Lower leg skin (tissue), 3 donors: ENCODE measurements at regions not wholly inside any gene's neighbourhood (a gene's known extent, or its start where the extent isn't known, plus 50 kb on each side); places are given as distances from the start of the nearest gene placed in this dataset.

Experiments
- POLR2A ChIP-seq, 2 donors: fragments of 450-650 bp; IDR thresholded peaks; one replicate each; pipeline ENCODE4 v1.6.1; 2016 to 2017; ENCODE audit warnings: antibody characterized with exemption in 2 of 2, mild to moderate bottlenecking in 1 of 2, moderate library complexity in 1 of 2
- TF ChIP-seq, protein P1 (sequence below), 3 donors: fragments of 450-650 bp; IDR thresholded peaks; one replicate each; pipeline ENCODE4 v1.5.1; 2016; ENCODE audit warnings: antibody characterized with exemption in 3 of 3, mild to moderate bottlenecking in 3 of 3, moderate library complexity in 2 of 3

DNA sequence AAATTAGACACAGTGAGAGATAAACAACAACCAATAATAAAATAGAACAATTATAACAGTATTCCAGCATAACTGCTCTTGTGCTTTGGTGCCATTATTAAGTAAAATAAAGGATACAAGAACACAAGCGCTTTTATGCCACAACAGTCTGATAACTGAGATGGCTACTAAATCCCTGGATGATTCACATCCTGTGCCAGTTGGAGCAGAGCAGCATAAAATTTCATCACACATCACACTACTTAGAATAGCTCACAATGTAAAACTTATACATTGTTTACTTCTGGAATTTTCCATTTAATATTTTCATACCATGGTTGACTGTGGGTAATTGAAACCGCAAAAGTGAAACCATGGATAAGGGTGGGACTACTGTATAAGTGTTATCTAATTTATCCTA lies 399.9 kb upstream of the CNKSR2 start:
- TF ChIP-seq POLR2A (IDR thresholded peaks at IDR 0.05): no peak
- TF ChIP-seq, protein P1, sequence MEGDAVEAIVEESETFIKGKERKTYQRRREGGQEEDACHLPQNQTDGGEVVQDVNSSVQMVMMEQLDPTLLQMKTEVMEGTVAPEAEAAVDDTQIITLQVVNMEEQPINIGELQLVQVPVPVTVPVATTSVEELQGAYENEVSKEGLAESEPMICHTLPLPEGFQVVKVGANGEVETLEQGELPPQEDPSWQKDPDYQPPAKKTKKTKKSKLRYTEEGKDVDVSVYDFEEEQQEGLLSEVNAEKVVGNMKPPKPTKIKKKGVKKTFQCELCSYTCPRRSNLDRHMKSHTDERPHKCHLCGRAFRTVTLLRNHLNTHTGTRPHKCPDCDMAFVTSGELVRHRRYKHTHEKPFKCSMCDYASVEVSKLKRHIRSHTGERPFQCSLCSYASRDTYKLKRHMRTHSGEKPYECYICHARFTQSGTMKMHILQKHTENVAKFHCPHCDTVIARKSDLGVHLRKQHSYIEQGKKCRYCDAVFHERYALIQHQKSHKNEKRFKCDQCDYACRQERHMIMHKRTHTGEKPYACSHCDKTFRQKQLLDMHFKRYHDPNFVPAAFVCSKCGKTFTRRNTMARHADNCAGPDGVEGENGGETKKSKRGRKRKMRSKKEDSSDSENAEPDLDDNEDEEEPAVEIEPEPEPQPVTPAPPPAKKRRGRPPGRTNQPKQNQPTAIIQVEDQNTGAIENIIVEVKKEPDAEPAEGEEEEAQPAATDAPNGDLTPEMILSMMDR (IDR thresholded peaks at IDR 0.05): no peak
